ENCODE measurements at regions not wholly inside any gene's neighbourhood (a gene's known extent, or its start where the extent isn't known, plus 50 kb on each side); places are given as distances from the start of the nearest gene placed in this dataset.

DNA sequence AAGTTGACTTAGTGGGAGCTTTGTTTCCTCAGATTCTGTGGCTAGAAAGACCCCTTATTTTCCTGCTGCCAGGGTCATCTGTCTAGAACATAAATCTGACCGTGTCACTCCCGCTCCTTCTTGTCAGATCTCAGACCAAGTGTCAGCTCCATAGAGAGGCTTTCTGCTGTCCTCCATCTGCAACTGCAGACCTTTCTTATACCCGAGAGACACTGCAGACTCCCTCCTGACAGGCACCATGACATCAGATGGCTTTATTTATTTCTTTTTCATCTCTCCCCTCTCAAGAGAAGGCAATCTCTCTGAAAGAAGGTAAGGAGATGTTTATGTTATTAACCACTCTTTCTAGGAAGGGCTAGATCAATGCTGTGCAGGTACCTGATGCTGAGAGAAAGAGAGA is 726.5 kb downstream of the UQCRFS1 start:
- TF ChIP-seq, protein P1, sequence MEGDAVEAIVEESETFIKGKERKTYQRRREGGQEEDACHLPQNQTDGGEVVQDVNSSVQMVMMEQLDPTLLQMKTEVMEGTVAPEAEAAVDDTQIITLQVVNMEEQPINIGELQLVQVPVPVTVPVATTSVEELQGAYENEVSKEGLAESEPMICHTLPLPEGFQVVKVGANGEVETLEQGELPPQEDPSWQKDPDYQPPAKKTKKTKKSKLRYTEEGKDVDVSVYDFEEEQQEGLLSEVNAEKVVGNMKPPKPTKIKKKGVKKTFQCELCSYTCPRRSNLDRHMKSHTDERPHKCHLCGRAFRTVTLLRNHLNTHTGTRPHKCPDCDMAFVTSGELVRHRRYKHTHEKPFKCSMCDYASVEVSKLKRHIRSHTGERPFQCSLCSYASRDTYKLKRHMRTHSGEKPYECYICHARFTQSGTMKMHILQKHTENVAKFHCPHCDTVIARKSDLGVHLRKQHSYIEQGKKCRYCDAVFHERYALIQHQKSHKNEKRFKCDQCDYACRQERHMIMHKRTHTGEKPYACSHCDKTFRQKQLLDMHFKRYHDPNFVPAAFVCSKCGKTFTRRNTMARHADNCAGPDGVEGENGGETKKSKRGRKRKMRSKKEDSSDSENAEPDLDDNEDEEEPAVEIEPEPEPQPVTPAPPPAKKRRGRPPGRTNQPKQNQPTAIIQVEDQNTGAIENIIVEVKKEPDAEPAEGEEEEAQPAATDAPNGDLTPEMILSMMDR (IDR thresholded peaks at IDR 0.05) = no peak
- no peak for TF ChIP-seq POLR2A (IDR thresholded peaks at IDR 0.05)
- no peak for TF ChIP-seq EP300 (IDR thresholded peaks at IDR 0.05)
- no peak for TF ChIP-seq POLR2AphosphoS5 (IDR thresholded peaks at IDR 0.05)

All from sigmoid colon (tissue), 4 donors.